Stimulated activated naive CD4-positive, alpha-beta T cell treated with Interleukin-2 at 50 U/mL for 16 hours (primary cell): ENCODE measurements at regions not wholly inside any gene's neighbourhood (a gene's known extent, or its start where the extent isn't known, plus 50 kb on each side); places are given as distances from the start of the nearest gene placed in this dataset.
A peak's percentile ranks its signal among the peaks of the same experiment; 100 is the strongest.
"Not testable (repeated sequence)": the region's sequence is repeated elsewhere in the genome, so short reads cannot be mapped to it uniquely, and the experiment has no call there.

ENCODE experiments used
- DNase-seq: peaks from one replicate; lab custom pipeline; 2025; lab: John Stamatoyannopoulos, UW

GRCh38 chr6:20263059-20263458 lies 50.8 kb upstream of the MBOAT1 start:
- DNase-seq, result no peak

- no peak for DNase-seq
These were observed 53.6 kb upstream of the MBOAT1 start for GRCh38 chr6:20265842-20266241.

GRCh38 chr6:20266851-20267608 lies 54.8 kb upstream of the MBOAT1 start:
- no peak for DNase-seq

- DNase-seq, result no peak
These were observed 56.9 kb upstream of the MBOAT1 start for GRCh38 chr6:20269181-20269580.

GRCh38 chr6:20271818-20272217 lies 59.5 kb upstream of the MBOAT1 start:
- no peak for DNase-seq

GRCh38 chr6:20274137-20274536 lies 61.9 kb upstream of the MBOAT1 start:
- no peak for DNase-seq

GRCh38 chr6:20275837-20276236 lies 63.6 kb upstream of the MBOAT1 start:
- DNase-seq, result not testable (repeated sequence)

- DNase-seq, result not testable (repeated sequence)
These were observed 65.5 kb upstream of the MBOAT1 start for GRCh38 chr6:20277724-20278123.

GRCh38 chr6:20279051-20279450 lies 66.8 kb upstream of the MBOAT1 start:
- DNase-seq, result no peak

- no peak for DNase-seq
These were observed 67.5 kb upstream of the MBOAT1 start for GRCh38 chr6:20279608-20280287.

GRCh38 chr6:20280288-20280621 lies 68.0 kb upstream of the MBOAT1 start:
- DNase-seq, result no peak

- DNase-seq, result no peak
These were observed 72.4 kb upstream of the MBOAT1 start for GRCh38 chr6:20284672-20285071.

- DNase-seq, result no peak
These were observed 74.8 kb upstream of the MBOAT1 start for GRCh38 chr6:20286968-20287565.

- DNase-seq, result peak; percentile 65
These were observed 79.7 kb upstream of the MBOAT1 start for GRCh38 chr6:20291764-20292580.

GRCh38 chr6:20292905-20293304 lies 80.6 kb upstream of the MBOAT1 start:
- no peak for DNase-seq

- no peak for DNase-seq
These were observed 89.0 kb upstream of the MBOAT1 start for GRCh38 chr6:20301256-20301655.

GRCh38 chr6:20302168-20302567 lies 89.9 kb upstream of the MBOAT1 start:
- DNase-seq, result no peak

GRCh38 chr6:20302702-20303251 lies 90.5 kb upstream of the MBOAT1 start:
- no peak for DNase-seq

- no peak for DNase-seq
These were observed 94.2 kb upstream of the MBOAT1 start for GRCh38 chr6:20306491-20306890.

GRCh38 chr6:20309186-20309585 lies 92.5 kb upstream of the E2F3 start:
- DNase-seq, result no peak

- no peak for DNase-seq
These were observed 91.5 kb upstream of the E2F3 start for GRCh38 chr6:20310185-20310584.

GRCh38 chr6:20312606-20313005 lies 89.1 kb upstream of the E2F3 start:
- no peak for DNase-seq
